H9 (cell line): ENCODE measurements at regions not wholly inside any gene's neighbourhood (a gene's known extent, or its start where the extent isn't known, plus 50 kb on each side); places are given as distances from the start of the nearest gene placed in this dataset.

Experiments
- DNase-seq: peaks from one replicate; pipeline ENCODE4 v3.0.0-alpha.2; 2017
- H2AFZ ChIP-seq: one replicate; pipeline ENCODE4 v1.6.1; 2013; ENCODE audit warnings: mild to moderate bottlenecking, low read length, control low read depth, moderate library complexity
- H2AK5ac ChIP-seq: 2 replicates; pipeline ENCODE4 v1.6.1; 2013; ENCODE audit warnings: low read length, control low read depth, mixed read lengths; ENCODE audit not compliant: insufficient read length
- H2BK120ac ChIP-seq: one replicate; pipeline ENCODE4 v1.6.1; 2013; ENCODE audit warnings: low read depth, mild to moderate bottlenecking, low read length, control low read depth, inconsistent platforms; ENCODE audit not compliant: poor library complexity, severe bottlenecking
- H2BK12ac ChIP-seq: 2 replicates; pipeline ENCODE4 v1.6.1; 2013; ENCODE audit warnings: low read length, control low read depth, mixed read lengths, low read depth; ENCODE audit not compliant: insufficient read length
- H2BK15ac ChIP-seq: 2 replicates; pipeline ENCODE4 v1.6.1; 2013; ENCODE audit warnings: low read depth, low read length, control low read depth
- H2BK20ac ChIP-seq: one replicate; pipeline ENCODE4 v1.6.1; 2013; ENCODE audit warnings: low read depth, mild to moderate bottlenecking, low read length, control low read depth, inconsistent platforms; ENCODE audit not compliant: poor library complexity, severe bottlenecking
- H2BK5ac ChIP-seq: 2 replicates; pipeline ENCODE4 v1.6.1; 2013; ENCODE audit warnings: low read length, control low read depth, mixed read lengths; ENCODE audit not compliant: insufficient read length
- H3K14ac ChIP-seq: 2 replicates; pipeline ENCODE4 v1.6.1; 2013; ENCODE audit warnings: low read length, control low read depth; ENCODE audit not compliant: insufficient read depth
- H3K18ac ChIP-seq: 2 replicates; pipeline ENCODE4 v1.6.1; 2013; ENCODE audit warnings: low read depth, mild to moderate bottlenecking, mixed read lengths, low read length, control low read depth; ENCODE audit not compliant: insufficient read length
- H3K23ac ChIP-seq: 2 replicates; pipeline ENCODE4 v1.6.1; 2013; ENCODE audit warnings: low read length, control low read depth, mixed read lengths, low read depth; ENCODE audit not compliant: insufficient read length
- H3K23me2 ChIP-seq: 2 replicates; pipeline ENCODE4 v1.6.1; 2013; ENCODE audit warnings: low read depth, mild to moderate bottlenecking, mixed read lengths, low read length, control low read depth; ENCODE audit not compliant: insufficient read length, poor library complexity, severe bottlenecking
- H3K27ac ChIP-seq: 2 replicates; pipeline ENCODE4 v1.5.1; 2013; ENCODE audit warnings: low read length, control low read depth, mixed read lengths, low read depth; ENCODE audit not compliant: insufficient read length
- H3K27me3 ChIP-seq: 2 replicates; pipeline ENCODE4 v1.6.1; 2013; ENCODE audit warnings: low read length, control low read depth, inconsistent platforms; ENCODE audit not compliant: insufficient read depth
- H3K4ac ChIP-seq: 2 replicates; pipeline ENCODE4 v1.6.1; 2013; ENCODE audit warnings: low read depth, mild to moderate bottlenecking, control low read depth, inconsistent platforms, low read length, moderate library complexity
- H3K4me1 ChIP-seq: 2 replicates; pipeline ENCODE4 v1.6.1; 2013; ENCODE audit warnings: low read length, control low read depth, inconsistent platforms; ENCODE audit not compliant: insufficient read depth
- H3K4me2 ChIP-seq: 2 replicates; pipeline ENCODE4 v1.6.1; 2013; ENCODE audit warnings: low read length, control low read depth, mixed read lengths; ENCODE audit not compliant: insufficient read length, insufficient read depth
- H3K56ac ChIP-seq: 2 replicates; pipeline ENCODE4 v1.6.1; 2013; ENCODE audit warnings: low read depth, mild to moderate bottlenecking, mixed read lengths, low read length, control low read depth; ENCODE audit not compliant: insufficient read length
- H3K79me1 ChIP-seq: 2 replicates; pipeline ENCODE4 v1.6.1; 2013; ENCODE audit warnings: low read depth, mild to moderate bottlenecking, moderate library complexity, low read length, control low read depth, inconsistent platforms; ENCODE audit not compliant: insufficient read depth, poor library complexity, severe bottlenecking
- H3K79me2 ChIP-seq: 2 replicates; pipeline ENCODE4 v1.6.1; 2013; ENCODE audit warnings: low read length, control low read depth, inconsistent platforms; ENCODE audit not compliant: insufficient read depth
- H3K9ac ChIP-seq: 2 replicates; pipeline ENCODE4 v1.6.1; 2013; ENCODE audit warnings: low read length, control low read depth, mixed read lengths; ENCODE audit not compliant: insufficient read length; ENCODE audit errors: extremely low read depth
- H3K9me3 ChIP-seq: one replicate; pipeline ENCODE4 v1.6.1; 2013; ENCODE audit warnings: low read depth, low read length, inconsistent platforms; ENCODE audit not compliant: control insufficient read depth
- H3T11ph ChIP-seq: one replicate; pipeline ENCODE4 v1.6.1; 2013; ENCODE audit warnings: mild to moderate bottlenecking, low read length, control low read depth, inconsistent platforms
- H4K20me1 ChIP-seq: one replicate; pipeline ENCODE4 v1.6.1; 2013; ENCODE audit not compliant: control insufficient read depth, insufficient read length, insufficient read depth
- H4K5ac ChIP-seq: 2 replicates; pipeline ENCODE4 v1.6.1; 2013; ENCODE audit warnings: low read depth, mild to moderate bottlenecking, mixed read lengths, low read length, control low read depth; ENCODE audit not compliant: insufficient read length
- H4K8ac ChIP-seq: replicated peaks from 2 replicates; pipeline ENCODE4 v1.6.1; 2013; ENCODE audit warnings: low read length, control low read depth, mixed read lengths, low read depth; ENCODE audit not compliant: insufficient read length
- H4K91ac ChIP-seq: 2 replicates; pipeline ENCODE4 v1.6.1; 2013; ENCODE audit warnings: low read depth, mild to moderate bottlenecking, moderate library complexity, mixed read lengths, low read length, control low read depth; ENCODE audit not compliant: insufficient read length
- H3K27ac Mint-ChIP-seq, 3 experiments: 2 replicates in 2 of 3; 3 replicates in 1 of 3; pipeline ENCODE4 v1.8.0; 2020 to 2021; ENCODE audit warnings: mixed read lengths in 3 of 3, mild to moderate bottlenecking in 1 of 3, moderate library complexity in 1 of 3
- H3K27me3 Mint-ChIP-seq: 2 replicates; pipeline ENCODE4 v1.8.0; 2021; ENCODE audit warnings: low read depth, mild to moderate bottlenecking, moderate library complexity, mixed read lengths
- H3K36me3 Mint-ChIP-seq, 3 experiments: 2 replicates in 2 of 3; 3 replicates in 1 of 3; pipeline ENCODE4 v1.8.0; 2020 to 2021; ENCODE audit warnings: low read depth in 3 of 3, mixed read lengths in 3 of 3; ENCODE audit not compliant: insufficient read depth in 1 of 3
- H3K4me1 Mint-ChIP-seq, 2 experiments: 2 replicates each; pipeline ENCODE4 v1.8.0; 2020; ENCODE audit warnings: mixed read lengths in 2 of 2
- H3K4me3 Mint-ChIP-seq, 2 experiments: 2 replicates in 1 of 2; 3 replicates in 1 of 2; pipeline ENCODE4 v1.8.0; 2020 to 2021; ENCODE audit warnings: mild to moderate bottlenecking in 2 of 2, mixed read lengths in 2 of 2, moderate library complexity in 1 of 2
- H3K9me3 Mint-ChIP-seq, 2 experiments: 2 replicates in 1 of 2; 3 replicates in 1 of 2; pipeline ENCODE4 v1.8.0; 2020; ENCODE audit warnings: mild to moderate bottlenecking in 2 of 2, mixed read lengths in 2 of 2, moderate library complexity in 1 of 2
- CTCF ChIP-seq: fragments of 200-600 bp; sonication (generic); conservative IDR thresholded peaks from 3 replicates; pipeline ENCODE4 v1.8.0; 2021; ENCODE audit warnings: antibody characterized with exemption, mild to moderate bottlenecking
- WGBS: extraction: QIAGEN DNeasy Blood & Tissue Kit; methylation state at CpG from one replicate; pipeline ENCODE4 v1.1.7; 2013; ENCODE audit warnings: missing lambda C conversion rate, low lambda C conversion rate, mixed read lengths; ENCODE audit not compliant: insufficient read length; ENCODE audit errors: extremely low coverage; 5-methylcytosine and 5-hydroxymethylcytosine counted together

GRCh38 chr5:145462525-145462924 lies 372.6 kb downstream of the PRELID2 start:
- no peak overlapping the region for H2AK5ac ChIP-seq
- whole genome bisulfite sequencing: no CpG with 5 or more reads among the region's 3 CpGs
- no peak overlapping the region for H3K23ac ChIP-seq
- H3K4me2 ChIP-seq: no peak overlapping the region
- no peak overlapping the region for H3T11ph ChIP-seq
- no peak overlapping the region for H2BK12ac ChIP-seq
- H2AFZ ChIP-seq: no peak overlapping the region
- H3K4ac ChIP-seq: no peak overlapping the region
- DNase-seq: no peak
- no peaks in the 10 kb centered on the region for H3K27me3 ChIP-seq
- H2BK5ac ChIP-seq: no peak overlapping the region
- Mint-ChIP-seq H3K27ac (no peak overlapping the region), H3K4me3 (no peak overlapping the region), H3K9me3 (no peaks in the 10 kb centered on the region), H3K27me3 (no peaks in the 10 kb centered on the region), H3K36me3 (no peaks in the 10 kb centered on the region), H3K4me1 (no peaks in the 10 kb centered on the region)
- no peak overlapping the region for H2BK20ac ChIP-seq
- H3K23me2 ChIP-seq: no peaks in the 10 kb centered on the region
- H2BK120ac ChIP-seq: no peak overlapping the region
- H4K5ac ChIP-seq: no peak overlapping the region
- H4K20me1 ChIP-seq: no peaks in the 10 kb centered on the region
- no peaks in the 10 kb centered on the region for H3K79me2 ChIP-seq
- H3K79me1 ChIP-seq: no peaks in the 10 kb centered on the region
- no peak overlapping the region for H3K56ac ChIP-seq
- TF ChIP-seq CTCF: no peak
- no peak overlapping the region for H2BK15ac ChIP-seq
- H3K18ac ChIP-seq: no peak overlapping the region
- H4K91ac ChIP-seq: no peak overlapping the region
- no peak overlapping the region for H3K9ac ChIP-seq
- no peak overlapping the region for H4K8ac ChIP-seq
- H3K9me3 ChIP-seq: no peaks in the 10 kb centered on the region
- no peak overlapping the region for H3K27ac ChIP-seq
- H3K4me1 ChIP-seq: no peaks in the 10 kb centered on the region
- H3K14ac ChIP-seq: no peak overlapping the region
